Calu3 (cell line): ENCODE measurements at regions not wholly inside any gene's neighbourhood (a gene's known extent, or its start where the extent isn't known, plus 50 kb on each side); places are given as distances from the start of the nearest gene placed in this dataset.

Experiments
- BruUV-seq: library from RNA; stranded (reverse); fragments of 400-500 nt; replicated peaks from 2 replicates; lab custom pipeline; 2021; lab: Mats Ljungman, UMichigan
- CTCF ChIA-PET: fragments of 300-600 bp; sonication (Branson Sonifier 250); formaldehyde crosslinking; loops from one replicate; lab custom pipeline; 2022; ENCODE audit warnings: antibody characterized with exemption; lab: Charles Lee
- DNase-seq: peaks from one replicate; pipeline ENCODE4 v3.0.0; 2022
- H3K27ac Mint-ChIP-seq: one replicate; pipeline ENCODE4 v1.8.0; 2022; ENCODE audit warnings: mixed read lengths; ENCODE audit not compliant: unreplicated experiment
- H3K27me3 Mint-ChIP-seq: one replicate; pipeline ENCODE4 v1.8.0; 2022; ENCODE audit warnings: mixed read lengths; ENCODE audit not compliant: unreplicated experiment
- H3K36me3 Mint-ChIP-seq: one replicate; pipeline ENCODE4 v1.8.0; 2022; ENCODE audit warnings: mild to moderate bottlenecking, moderate library complexity, mixed read lengths; ENCODE audit not compliant: insufficient read depth, unreplicated experiment
- H3K4me1 Mint-ChIP-seq: one replicate; pipeline ENCODE4 v1.8.0; 2022; ENCODE audit warnings: mild to moderate bottlenecking, low read depth, mixed read lengths; ENCODE audit not compliant: unreplicated experiment
- H3K4me3 Mint-ChIP-seq: one replicate; pipeline ENCODE4 v1.8.0; 2022; ENCODE audit warnings: mild to moderate bottlenecking, low read depth, moderate library complexity, mixed read lengths; ENCODE audit not compliant: unreplicated experiment
- H3K9me3 Mint-ChIP-seq: one replicate; pipeline ENCODE4 v1.8.0; 2022; ENCODE audit warnings: low read depth, mixed read lengths; ENCODE audit not compliant: unreplicated experiment
- CTCF ChIP-seq: fragments of 200-600 bp; IDR thresholded peaks from one replicate; pipeline ENCODE4 v1.8.0; 2022; ENCODE audit warnings: antibody characterized with exemption; ENCODE audit not compliant: unreplicated experiment
- intact Hi-C: fragments of 100-400 bp; cut with micrococcal nuclease; formaldehyde crosslinking; loops from one replicate; pipeline ENCODE4 v1.10.0; 2022; ENCODE audit not compliant: unreplicated experiment

GRCh38 chr5:167966979-167967378, 324.5 kb upstream of the WWC1 start:
- no TSS peak for BruUV-seq
- intact Hi-C loops: no loop called here
- no peak for TF ChIP-seq CTCF
- no peak for DNase-seq
- H3K27ac Mint-ChIP-seq: no peak overlapping the region
- H3K9me3 Mint-ChIP-seq: no peaks in the 10 kb centered on the region
- H3K4me3 Mint-ChIP-seq: no peak overlapping the region
- peaks cover 86% of the 10 kb centered on the region for H3K27me3 Mint-ChIP-seq
- CTCF ChIA-PET: no interaction called here
- H3K36me3 Mint-ChIP-seq: no peaks in the 10 kb centered on the region
- H3K4me1 Mint-ChIP-seq: no peaks in the 10 kb centered on the region

GRCh38 chr5:167967494-167968177, 323.8 kb upstream of the WWC1 start:
- Mint-ChIP-seq H3K27ac (no peak overlapping the region), H3K4me3 (no peak overlapping the region), H3K36me3 (no peaks in the 10 kb centered on the region), H3K4me1 (no peaks in the 10 kb centered on the region), H3K9me3 (no peaks in the 10 kb centered on the region), H3K27me3 (peaks cover 81% of the 10 kb centered on the region)
- CTCF ChIA-PET: no interaction called here
- no TSS peak for BruUV-seq
- intact Hi-C loops: no loop called here
- no peak for TF ChIP-seq CTCF
- no peak for DNase-seq

GRCh38 chr5:167968837-167969236, 322.6 kb upstream of the WWC1 start:
- Mint-ChIP-seq H3K36me3 (no peaks in the 10 kb centered on the region), H3K9me3 (no peaks in the 10 kb centered on the region), H3K27ac (no peak overlapping the region), H3K4me1 (no peaks in the 10 kb centered on the region), H3K4me3 (no peak overlapping the region), H3K27me3 (peaks cover 81% of the 10 kb centered on the region)
- BruUV-seq: no TSS peak
- intact Hi-C loops: no loop called here
- TF ChIP-seq CTCF: no peak
- DNase-seq: no peak
- CTCF ChIA-PET: no interaction called here

GRCh38 chr5:167969998-167970397, 321.4 kb upstream of the WWC1 start:
- H3K36me3 Mint-ChIP-seq: no peaks in the 10 kb centered on the region
- H3K4me3 Mint-ChIP-seq: no peak overlapping the region
- H3K27me3 Mint-ChIP-seq: peaks cover 81% of the 10 kb centered on the region
- no TSS peak for BruUV-seq
- no peak overlapping the region for H3K27ac Mint-ChIP-seq
- DNase-seq: no peak
- CTCF ChIA-PET: no interaction called here
- intact Hi-C loops: no loop called here
- H3K4me1 Mint-ChIP-seq: no peaks in the 10 kb centered on the region
- TF ChIP-seq CTCF: no peak
- H3K9me3 Mint-ChIP-seq: no peaks in the 10 kb centered on the region
